HFF-Myc (cell line): ENCODE measurements at regions not wholly inside any gene's neighbourhood (a gene's known extent, or its start where the extent isn't known, plus 50 kb on each side); places are given as distances from the start of the nearest gene placed in this dataset.

Experiments used
- DNase-seq: peaks from one replicate; pipeline ENCODE4 v3.0.0-alpha.2; 2011; ENCODE audit warnings: low read depth; ENCODE audit errors: extremely low read depth
- H3K4me3 ChIP-seq: replicated peaks from 2 replicates; pipeline ENCODE4 v1.5.1; 2011; ENCODE audit warnings: low read depth, mild to moderate bottlenecking, control low read depth, low read length
- CTCF ChIP-seq: IDR thresholded peaks from 2 replicates; pipeline ENCODE4 v1.5.1; 2012; ENCODE audit warnings: mild to moderate bottlenecking, low read depth, low read length, control low read depth; ENCODE audit errors: missing control alignments

- TF ChIP-seq CTCF = no peak
- no peak for DNase-seq
- H3K4me3 ChIP-seq = no peak overlapping the region
These were observed 408.2 kb upstream of the MYT1L start for GRCh38 chr2:2739231-2739795.

- H3K4me3 ChIP-seq = no peak overlapping the region
- TF ChIP-seq CTCF = no peak
- DNase-seq = no peak
These were observed 407.6 kb upstream of the MYT1L start for GRCh38 chr2:2738684-2739083.

GRCh38 chr2:2738276-2738675, 407.2 kb upstream of the MYT1L start:
- DNase-seq = no peak
- no peak overlapping the region for H3K4me3 ChIP-seq
- TF ChIP-seq CTCF = no peak

- TF ChIP-seq CTCF = no peak
- H3K4me3 ChIP-seq = no peak overlapping the region
- no peak for DNase-seq
These were observed 404.0 kb upstream of the MYT1L start for GRCh38 chr2:2735041-2735440.

- TF ChIP-seq CTCF = no peak
- no peak for DNase-seq
- no peak overlapping the region for H3K4me3 ChIP-seq
These were observed 403.2 kb upstream of the MYT1L start for GRCh38 chr2:2734308-2734707.

- no peak for DNase-seq
- no peak for TF ChIP-seq CTCF
- H3K4me3 ChIP-seq = no peak overlapping the region
These were observed 402.7 kb upstream of the MYT1L start for GRCh38 chr2:2733818-2734217.

GRCh38 chr2:2732331-2733119, 401.4 kb upstream of the MYT1L start:
- TF ChIP-seq CTCF = no peak
- no peak for DNase-seq
- H3K4me3 ChIP-seq = no peak overlapping the region
